Activated T-cell treated with anti-CD3 and anti-CD28 coated beads, Interleukin-2, amount 50 U/mL, for 48 hours (primary cell): ENCODE measurements at regions not wholly inside any gene's neighbourhood (a gene's known extent, or its start where the extent isn't known, plus 50 kb on each side); places are given as distances from the start of the nearest gene placed in this dataset.

Experiments
- DNase-seq, 2 experiments: peaks; one replicate each; pipeline ENCODE4 v3.0.0-alpha.2; 2020

DNA sequence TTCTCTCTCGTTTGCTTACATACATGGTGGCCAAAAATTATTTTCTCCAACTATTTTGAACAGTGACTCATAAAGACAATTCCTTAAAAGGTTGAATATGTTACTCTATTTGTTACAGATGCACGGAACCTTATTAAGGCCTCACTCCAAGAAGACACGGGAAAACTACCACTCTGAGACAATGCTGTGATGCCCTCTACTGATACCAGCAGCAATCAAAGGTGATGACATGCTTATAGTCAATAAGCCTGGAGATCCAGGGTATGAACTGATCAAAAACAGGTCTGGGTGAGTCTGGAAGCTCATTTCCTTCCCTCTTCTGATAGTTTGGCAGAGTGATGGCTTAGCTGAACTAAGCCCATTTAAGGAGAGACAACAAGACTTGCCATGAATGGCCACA is 563.0 kb downstream of the LRRIQ3 start:
- DNase-seq: no peak

DNA sequence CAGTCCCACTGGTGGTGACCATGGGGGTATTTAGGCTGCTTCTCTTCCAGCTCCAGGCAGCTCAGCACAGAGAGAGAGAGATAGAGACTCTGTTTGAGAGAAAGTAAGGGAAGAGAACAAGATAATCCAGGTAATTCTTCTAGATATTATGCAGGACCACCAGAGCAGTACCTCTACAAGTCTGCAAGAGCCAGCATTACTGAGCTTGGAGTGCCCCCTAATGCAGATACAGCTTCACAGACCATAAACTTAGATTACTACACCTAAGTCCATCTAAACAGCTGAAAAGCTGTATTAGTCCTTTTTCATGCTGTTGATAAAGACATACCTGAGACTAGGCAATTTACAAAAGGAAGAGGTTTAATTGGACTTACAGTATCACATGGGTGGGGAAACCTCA is 570.3 kb downstream of the LRRIQ3 start:
- DNase-seq: no peak

DNA sequence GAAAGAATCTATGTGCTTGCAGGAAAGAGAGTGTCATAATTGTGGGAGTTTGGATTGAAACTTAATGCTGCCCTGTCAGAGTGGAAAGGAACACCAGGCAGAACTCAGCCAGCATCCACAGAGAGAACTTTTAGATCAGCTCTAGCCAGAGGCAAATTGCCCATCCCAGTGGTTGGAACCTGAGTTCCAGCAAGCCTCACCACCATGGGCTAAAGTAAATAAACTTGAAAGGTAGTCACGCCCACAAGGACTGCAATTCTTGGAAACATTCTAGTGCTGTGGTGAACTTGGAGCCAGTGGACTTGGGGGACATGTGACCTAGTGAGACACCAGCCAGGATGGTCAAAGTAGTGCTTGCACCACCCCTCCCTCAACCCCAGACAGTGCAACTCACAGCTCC is 571.6 kb downstream of the LRRIQ3 start:
- DNase-seq: no peak

DNA sequence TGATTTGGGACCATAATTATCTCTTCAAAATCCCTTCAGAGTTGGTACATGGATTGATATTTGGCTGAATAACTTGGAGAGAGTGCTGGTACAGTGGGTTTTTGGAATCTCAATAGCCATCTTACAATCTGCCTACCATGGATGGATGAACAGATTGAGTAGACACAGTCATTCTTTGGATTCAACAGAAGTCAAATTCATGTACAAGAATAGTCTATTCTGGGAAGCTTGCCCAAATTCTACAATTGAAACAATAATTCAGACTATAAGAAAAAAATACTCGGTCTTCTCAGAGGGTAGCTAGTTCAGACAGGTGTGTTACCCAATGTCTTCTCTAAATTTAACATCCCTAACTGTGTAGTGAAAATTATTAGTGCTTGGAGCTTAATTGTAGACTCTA is 574.0 kb downstream of the LRRIQ3 start:
- DNase-seq: no peak

DNA sequence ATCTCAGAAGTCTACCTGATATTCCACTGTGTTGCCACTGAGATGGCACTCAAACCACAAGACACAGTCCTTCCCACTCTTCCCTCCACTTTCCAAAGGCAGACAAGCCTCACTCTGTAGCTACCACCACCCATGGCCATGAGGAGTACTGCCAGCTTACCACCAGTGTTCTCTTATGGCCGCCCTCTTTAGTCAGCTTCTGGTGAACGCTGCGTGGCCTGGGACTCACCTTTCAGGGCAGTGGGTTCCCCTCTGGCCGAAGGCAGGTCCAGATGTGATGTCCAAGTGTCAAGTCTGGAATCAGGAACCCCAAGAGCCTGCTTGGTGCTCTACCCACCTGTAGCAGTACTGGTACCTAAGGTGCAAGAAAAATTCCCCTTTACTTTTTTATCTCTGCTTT is 580.8 kb downstream of the LRRIQ3 start:
- no peak for DNase-seq

DNA sequence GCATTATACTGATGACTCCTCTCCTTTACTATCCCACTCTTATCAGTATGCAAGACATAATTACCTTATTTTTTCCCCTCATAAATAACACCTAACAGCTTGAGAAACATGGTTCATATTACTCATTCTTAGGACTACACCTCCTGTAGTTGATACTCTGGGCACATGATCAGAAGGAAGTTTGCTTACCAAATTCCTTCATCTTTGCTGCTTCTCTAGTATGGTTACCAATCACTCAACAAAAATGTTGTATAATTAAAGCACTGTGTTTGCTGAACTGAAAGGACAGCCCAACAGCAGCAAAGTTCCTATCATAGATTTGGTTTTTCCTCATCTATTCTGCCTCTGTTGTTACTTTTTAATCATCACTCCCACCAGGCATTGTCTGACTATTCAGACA is 586.3 kb downstream of the LRRIQ3 start:
- no peak for DNase-seq

DNA sequence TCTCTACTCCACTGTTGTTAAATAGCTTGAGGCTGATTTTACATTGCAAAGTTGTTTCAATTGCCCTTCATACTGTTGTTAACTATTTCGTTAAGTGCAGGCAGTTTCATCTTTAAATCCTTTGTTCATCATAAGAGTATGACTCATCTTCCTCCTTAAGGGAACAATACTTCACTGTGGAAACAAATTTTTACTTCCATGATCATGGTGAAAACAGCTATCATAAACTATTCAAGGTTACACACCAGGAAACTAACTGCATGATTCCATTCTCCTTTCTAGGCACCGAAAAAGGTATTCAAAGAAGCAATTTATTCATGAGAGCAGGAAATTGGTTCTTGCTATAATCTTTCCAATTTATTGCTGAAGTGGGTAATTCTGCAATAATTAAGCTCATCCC is 593.2 kb downstream of the LRRIQ3 start:
- DNase-seq: no peak

DNA sequence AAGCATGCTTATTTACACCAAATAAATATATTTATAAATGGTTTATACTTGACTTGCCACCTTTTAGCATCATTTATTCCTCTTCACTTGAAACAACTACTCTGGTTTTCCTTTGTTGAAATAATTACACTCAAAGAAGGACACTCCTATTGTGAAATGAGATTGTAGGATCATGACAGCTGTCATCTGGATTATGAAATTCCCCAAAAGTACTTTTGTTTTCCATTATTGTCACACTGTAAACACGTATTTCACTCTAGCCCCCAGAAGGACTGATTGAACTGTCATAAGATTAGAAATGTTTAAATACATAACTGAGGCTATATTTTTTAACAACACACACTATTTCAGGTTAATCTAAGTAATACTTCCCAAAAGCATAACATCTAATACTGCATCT is 593.8 kb downstream of the LRRIQ3 start:
- DNase-seq: no peak

DNA sequence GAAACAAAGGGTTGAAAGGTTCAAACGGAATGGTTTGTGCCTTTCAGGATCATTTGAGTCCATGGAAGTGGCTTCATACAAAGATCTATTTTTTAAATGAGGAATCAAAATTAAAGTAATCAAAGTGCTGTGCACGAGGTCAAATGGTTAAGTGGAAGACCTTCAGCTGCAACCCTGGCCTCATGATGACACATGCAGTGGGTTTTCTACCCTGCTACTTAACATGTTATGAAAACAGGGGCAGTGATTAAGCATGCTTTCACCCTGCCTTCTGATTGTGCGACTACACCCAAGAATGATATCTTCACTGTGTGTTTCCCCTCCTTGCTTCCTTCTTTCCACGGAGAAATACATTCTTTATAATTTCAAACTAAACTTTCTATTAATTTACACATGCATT is 604.2 kb downstream of the LRRIQ3 start:
- DNase-seq: no peak

DNA sequence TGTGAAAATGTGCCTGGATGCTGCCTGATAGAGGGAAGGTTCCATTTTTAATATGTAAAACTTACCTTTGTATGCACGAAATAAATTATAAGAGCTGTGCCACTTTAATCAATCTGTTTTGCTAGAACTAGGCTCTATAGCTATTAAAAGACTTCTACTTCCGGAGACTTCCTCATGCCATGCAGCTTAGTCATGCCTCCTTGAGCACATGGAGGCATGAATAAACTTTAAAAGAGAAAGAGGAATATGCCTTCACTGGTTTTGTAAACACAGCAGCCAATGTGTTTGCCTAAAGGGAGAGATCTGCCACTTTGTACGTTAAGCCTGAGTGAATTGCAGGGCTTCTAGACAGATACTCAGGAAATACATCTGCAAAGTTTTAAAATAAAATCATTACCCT is 604.6 kb downstream of the LRRIQ3 start:
- no peak for DNase-seq

DNA sequence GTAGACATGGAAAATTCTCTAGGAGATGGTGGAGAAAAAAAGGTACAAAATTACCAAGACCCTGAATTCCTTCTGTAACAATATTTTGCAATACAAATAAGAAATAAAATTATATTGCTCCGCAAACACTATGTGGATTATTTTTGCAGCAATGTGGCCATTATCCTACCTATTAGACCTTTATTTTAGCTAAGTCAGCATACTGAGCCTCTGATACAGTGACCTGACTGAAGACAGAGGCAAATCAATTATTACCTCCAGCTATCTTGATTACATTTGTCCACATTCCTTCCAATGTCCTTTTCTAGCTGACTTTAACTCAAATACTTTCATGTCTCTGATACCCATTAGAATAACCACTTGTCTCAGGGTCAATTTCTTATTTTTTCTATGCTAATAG is 610.9 kb downstream of the LRRIQ3 start:
- no peak for DNase-seq

DNA sequence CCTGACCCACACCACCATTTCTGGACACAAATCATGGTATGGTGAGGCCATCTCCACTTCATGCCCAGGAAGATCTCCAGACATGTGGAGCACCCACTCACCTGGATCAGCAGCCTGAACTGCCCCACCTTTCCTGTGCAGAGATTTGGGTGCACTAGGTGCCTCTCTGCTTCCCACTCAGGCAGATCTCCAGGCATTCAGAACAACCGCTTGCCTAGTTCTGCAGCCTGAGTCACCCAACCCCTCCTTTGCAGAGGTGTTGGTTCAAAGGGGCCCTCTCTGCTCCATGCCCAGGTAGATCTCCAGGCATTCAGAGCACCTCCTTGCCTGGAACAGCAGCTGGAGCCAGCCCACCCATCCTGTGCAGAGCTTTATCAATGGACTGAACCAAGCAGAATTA is 620.8 kb downstream of the LRRIQ3 start:
- DNase-seq: no peak

DNA sequence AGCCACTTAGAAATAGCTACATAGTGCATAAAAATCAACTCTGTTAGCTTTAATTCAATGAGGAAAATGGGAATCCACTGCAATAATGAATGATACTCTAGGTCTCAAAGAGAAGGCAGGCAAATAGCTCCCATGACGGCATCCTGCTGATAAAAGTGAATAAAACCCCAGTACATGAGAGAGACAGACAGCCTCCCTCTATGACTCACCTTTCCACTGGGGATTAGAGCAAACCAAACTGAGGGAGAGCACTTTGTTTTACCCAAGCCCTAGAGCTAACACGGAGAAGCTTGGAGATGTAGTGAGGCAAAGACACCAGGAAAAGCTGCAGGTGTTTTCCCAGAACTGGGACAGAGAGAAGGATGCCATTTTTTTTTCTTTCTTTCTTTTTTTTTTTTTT is 621.9 kb downstream of the LRRIQ3 start:
- DNase-seq: no peak

DNA sequence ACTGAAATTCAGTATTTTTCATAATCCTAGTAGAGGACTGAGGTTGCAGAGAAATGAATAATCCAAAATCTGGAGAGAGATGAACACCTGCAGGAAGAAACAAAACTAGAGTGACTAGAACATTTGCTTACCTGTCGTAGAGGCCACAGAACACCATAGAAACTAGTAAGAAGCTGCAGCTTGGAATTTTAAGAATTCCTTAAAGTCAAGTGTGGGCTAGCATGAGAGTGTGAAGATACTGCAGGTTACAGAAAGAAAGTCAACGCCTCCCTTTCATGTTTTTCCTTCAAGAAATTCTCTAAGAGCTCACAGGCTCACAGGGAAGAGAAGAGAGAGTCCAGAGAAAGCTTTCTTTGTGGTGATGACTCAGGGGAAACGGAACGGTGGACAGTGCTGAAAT is 633.7 kb downstream of the LRRIQ3 start:
- no peak for DNase-seq

DNA sequence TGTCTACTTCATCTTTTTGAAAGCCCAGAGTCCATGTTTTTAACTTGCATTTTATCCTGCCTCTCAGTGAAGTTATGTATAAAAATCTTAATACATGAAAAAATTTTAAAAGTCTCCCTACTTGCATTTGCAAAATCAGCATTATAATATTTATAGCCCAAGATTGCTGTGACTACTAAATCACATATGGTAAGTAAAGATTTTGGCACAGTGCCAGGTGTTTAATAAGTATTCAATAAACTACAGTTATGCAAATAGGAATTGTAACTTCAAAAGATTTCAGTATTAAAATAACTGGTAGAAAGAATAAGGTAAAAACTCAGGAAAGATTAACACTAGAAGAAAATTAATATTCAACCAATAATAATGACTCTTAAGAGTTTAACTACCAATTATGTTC is 641.7 kb downstream of the LRRIQ3 start:
- DNase-seq: no peak

DNA sequence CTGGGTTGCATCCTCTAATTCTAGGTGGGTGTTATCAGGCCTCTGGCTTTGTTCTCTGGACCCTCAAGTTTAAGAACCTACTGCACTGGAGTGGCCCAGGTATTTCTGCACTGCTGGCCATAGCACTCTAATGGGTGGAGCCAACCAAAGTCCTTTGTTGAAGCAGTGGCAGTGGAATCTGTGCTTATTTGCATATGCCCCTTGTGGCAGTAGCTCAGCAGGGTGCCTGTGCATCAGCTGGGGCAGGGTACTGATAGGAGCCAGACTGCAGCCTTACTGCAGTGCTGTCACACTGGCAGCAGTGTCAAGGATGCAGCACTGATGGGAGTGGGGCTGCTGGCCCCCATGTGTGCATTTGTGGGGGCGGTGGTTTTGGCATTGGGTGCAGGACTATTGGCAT is 660.6 kb downstream of the LRRIQ3 start:
- no peak for DNase-seq

DNA sequence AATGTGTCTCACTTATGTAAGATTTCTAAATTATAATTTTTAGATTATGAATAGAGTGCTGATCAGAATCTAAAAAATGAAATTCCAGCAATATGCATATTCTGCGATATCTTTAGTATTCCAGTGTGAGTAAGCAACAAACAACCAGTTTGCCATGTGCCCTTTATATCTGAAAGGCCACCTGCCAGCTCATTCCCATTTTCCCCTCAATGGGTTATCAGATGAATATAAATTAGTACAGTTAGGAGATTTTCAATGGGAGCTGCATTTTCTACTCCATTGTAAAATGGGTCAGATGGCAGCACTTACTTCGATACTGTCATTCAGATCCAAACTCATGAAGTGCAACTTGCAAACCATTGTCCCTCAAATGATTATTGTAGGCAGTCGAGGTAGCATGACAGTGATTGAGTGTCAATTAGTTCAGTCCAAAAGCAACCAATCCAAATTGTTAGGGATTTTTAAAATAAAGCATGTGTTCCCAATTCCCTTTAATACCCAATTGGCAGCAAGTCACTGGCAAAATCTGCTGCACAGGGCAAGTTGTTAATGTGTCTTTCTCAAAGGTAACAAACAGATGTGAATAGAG is 680.3 kb downstream of the LRRIQ3 start:
- DNase-seq: no peak

DNA sequence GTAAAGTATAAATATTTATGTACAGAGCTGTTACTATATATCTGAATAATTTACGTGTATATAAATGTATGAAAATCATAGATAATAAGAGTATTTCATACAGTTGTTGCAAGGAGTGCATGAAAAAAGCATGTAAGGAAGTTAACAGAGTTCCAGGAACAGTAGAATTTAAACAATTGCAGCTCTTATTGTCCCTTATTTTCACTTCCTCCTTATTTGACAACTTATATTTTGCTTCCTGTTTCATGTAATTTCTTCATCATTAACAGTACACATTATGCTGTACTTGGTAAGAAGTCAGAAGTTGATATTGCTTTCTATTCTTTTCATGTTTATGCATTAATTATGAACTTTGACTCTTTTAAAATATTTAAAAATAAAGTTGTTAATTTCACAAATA is 681.5 kb downstream of the LRRIQ3 start:
- no peak for DNase-seq

DNA sequence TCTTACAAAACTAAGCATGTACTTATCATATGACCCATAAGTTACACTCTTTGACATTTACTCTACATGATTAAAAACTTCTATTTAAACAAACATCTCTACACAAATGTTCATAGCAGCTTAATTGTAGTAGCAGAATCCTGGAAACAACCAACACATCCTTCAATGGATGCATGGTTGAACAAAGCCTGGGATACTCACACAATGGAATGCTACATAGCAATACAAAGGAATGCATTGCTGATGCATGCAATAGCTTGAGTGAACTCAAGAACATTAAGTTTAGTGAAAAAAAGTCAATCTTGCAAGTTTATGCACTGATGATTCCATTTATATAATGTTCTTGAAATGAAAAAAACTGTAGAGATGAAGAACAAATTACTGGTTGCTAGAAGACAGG is 686.9 kb downstream of the LRRIQ3 start:
- DNase-seq: no peak

DNA sequence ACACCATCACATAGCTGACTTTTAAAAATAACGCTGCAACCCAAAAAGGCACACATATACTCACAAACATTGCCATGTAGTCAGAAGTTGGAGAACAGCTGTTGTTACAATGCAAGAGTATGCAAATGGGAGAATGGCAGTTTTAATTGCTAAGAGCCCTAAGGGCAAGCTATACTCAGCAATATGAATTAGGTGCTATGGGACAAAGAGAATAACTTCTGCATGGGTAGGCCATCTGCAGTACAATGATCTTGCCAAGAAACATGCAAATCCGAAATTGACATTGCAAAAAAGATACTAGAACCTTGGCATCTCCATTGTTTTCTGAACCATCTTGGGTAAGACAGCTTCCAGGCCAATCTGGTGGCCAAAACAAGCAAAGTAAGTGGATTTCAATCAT is 697.8 kb downstream of the LRRIQ3 start:
- no peak for DNase-seq

DNA sequence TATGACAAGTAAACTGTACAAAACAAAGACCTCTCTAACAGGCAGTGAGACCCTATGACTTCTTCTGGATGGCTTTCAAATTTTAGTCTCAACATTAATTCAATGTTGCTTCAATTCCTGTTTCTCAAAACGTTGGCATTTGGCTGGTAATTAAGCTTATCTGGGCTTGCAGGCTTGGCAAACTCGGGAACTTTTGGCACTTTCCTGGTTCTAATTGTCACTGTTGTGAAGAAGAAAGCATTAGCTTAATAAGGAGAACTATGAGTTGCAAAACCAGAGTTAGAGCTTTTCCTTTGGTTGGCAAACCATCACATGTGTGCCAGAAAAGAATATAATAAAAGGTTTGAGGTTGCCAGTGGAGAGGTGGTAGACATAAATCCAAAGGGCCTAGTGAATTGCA is 698.3 kb downstream of the LRRIQ3 start:
- no peak for DNase-seq

DNA sequence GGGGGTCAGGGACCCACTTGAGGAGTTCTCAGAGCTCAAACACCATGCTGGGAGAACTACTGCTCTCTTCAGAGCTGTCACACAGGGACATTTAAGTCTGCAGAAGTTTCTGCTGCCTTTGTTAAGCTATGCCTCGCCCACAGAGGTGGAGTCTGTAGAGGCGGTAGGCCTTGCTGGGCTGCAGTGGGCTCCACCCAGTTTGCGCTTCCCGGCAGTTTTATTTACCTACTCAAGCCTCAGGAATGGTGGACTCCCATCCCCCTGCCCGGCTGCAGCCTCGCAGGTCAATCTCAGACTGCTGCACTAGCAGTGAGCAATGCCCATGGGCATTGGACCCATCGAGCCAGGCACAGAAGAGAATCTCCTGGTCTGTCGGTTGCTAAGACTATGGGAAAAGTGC is 706.4 kb downstream of the LRRIQ3 start:
- DNase-seq: no peak

DNA sequence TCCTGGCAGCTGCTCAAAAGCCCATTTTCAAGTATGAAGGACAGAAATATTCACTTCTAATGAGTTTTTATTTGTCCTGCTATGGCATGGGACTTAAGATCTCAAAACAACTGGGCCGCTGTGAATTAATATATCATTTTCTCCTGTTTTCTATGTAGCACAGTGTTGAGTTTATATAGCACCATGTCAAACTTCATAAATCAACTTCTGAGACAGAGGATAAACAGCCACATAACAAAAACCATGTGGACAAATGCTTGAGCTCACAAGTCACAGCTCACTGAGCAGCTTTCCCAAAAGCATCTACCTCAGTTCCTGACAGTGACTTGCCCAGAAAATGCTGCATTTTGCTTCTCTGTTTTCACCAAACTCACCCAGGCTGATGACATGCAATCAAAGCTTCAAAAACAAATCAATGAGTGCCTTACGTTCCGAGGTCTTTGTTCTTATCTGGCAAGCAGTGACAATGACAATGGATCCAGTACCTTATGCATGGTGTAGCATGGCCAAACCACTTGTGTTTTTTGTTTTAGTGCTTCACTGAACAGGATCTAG is 722.6 kb downstream of the LRRIQ3 start:
- no peak for DNase-seq

DNA sequence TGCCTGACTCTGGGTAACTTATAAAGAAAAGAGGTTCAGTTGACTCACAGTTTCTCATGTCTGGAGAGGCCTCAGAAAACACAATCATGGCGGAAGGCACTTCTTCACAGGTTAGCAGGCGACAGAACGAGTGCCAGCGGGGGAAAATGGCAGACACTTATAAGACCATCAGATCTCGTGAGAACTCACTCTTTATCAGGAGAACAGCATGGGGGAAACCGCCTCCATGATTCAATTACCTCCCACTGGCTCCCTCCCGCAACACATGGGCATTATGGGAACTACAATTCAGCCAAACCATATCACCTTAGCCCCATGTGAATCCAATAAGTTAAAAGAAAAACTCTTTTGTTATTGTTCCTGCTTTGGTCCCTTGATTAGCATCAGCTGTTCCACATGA is 725.2 kb downstream of the LRRIQ3 start:
- no peak for DNase-seq

DNA sequence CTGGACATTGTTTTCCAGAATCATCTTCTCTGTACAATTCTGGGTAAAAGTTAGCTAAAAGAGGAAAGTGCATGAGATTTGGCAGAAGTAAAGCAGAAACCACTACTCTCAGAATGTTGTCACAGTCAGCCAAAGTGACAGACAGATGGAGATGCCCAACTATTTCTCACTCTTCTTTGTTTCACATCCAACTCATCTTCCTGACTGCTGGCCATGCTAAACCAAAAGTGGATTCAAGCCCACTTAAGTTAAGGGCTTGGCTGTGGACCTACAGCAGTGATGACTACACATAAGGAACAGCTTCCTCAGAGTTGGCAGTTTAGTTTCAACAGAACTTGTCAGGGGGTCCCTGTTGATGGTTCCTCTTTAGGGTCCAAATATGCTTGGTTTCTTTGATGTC is 730.2 kb downstream of the LRRIQ3 start:
- no peak for DNase-seq

DNA sequence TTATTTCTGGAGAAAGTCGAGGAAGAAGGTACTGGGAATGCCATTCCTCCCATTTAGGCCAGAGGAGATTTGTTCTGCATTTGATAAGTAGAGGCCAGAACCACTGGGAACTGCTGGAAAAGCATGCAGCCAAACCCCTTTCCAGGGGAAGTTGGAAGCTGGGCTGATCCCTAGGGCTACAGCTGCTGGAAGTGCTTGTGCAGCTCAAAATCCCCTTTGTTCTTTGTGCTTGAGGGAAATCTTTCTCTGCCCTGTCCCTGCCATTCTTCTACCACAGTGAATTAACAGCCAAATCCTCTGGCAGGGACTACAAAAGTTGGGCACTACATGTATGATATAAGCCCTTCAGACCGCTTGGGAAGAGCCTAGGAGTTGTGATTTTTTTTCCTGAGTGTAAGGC is 734.1 kb downstream of the LRRIQ3 start:
- DNase-seq: no peak
